ENCODE measurements at regions not wholly inside any gene's neighbourhood (a gene's known extent, or its start where the extent isn't known, plus 50 kb on each side); places are given as distances from the start of the nearest gene placed in this dataset.
A peak's percentile ranks its signal among the peaks of the same experiment; 100 is the strongest.

GRCh38 chr15:39345176-39345575 is 235.7 kb upstream of the THBS1 start:
- Histone ChIP-seq H3K9me3 (ENCODE audit: low read depth, low read length) (peaks cover 4% of the 10 kb centered on the region), H3K27me3 (ENCODE audit: insufficient read depth, low read length) (no peaks in the 10 kb centered on the region), H3K79me2 (ENCODE audit: insufficient read depth, low read length) (no peaks in the 10 kb centered on the region), H3K36me3 (ENCODE audit: insufficient read depth, low read length) (no peaks in the 10 kb centered on the region), H3K4me1 (ENCODE audit: insufficient read depth, low read length) (no peaks in the 10 kb centered on the region), H2AFZ (ENCODE audit: low read length) (no peak overlapping the region), H4K20me1 (ENCODE audit: insufficient read depth, low read length) (no peaks in the 10 kb centered on the region), H3K27ac (ENCODE audit: low read depth, low read length) (no peak overlapping the region), H3K4me3 (ENCODE audit: insufficient read depth, low read length) (no peak overlapping the region), H3K4me2 (ENCODE audit: insufficient read depth, low read length) (no peak overlapping the region)
- TF ChIP-seq CTCF (IDR thresholded peaks at IDR 0.05; ENCODE audit: extremely low read depth, low read depth, low read length): no peak
- DNase-seq (ENCODE audit: insufficient read length, low spot score, missing footprints): no peak

- no peaks in the 10 kb centered on the region for H3K27me3 ChIP-seq (ENCODE audit: insufficient read depth, low read length)
- H4K20me1 ChIP-seq (ENCODE audit: insufficient read depth, low read length): no peaks in the 10 kb centered on the region
- H3K79me2 ChIP-seq (ENCODE audit: insufficient read depth, low read length): no peaks in the 10 kb centered on the region
- no peak overlapping the region for H3K4me2 ChIP-seq (ENCODE audit: insufficient read depth, low read length)
- no peaks in the 10 kb centered on the region for H3K36me3 ChIP-seq (ENCODE audit: insufficient read depth, low read length)
- no peak overlapping the region for H3K4me3 ChIP-seq (ENCODE audit: insufficient read depth, low read length)
- DNase-seq (ENCODE audit: insufficient read length, low spot score, missing footprints): no peak
- H3K27ac ChIP-seq (ENCODE audit: low read depth, low read length): no peak overlapping the region
- no peak overlapping the region for H2AFZ ChIP-seq (ENCODE audit: low read length)
- H3K4me1 ChIP-seq (ENCODE audit: insufficient read depth, low read length): no peaks in the 10 kb centered on the region
- peaks cover 4% of the 10 kb centered on the region for H3K9me3 ChIP-seq (ENCODE audit: low read depth, low read length)
- no peak for TF ChIP-seq CTCF (IDR thresholded peaks at IDR 0.05; ENCODE audit: extremely low read depth, low read depth, low read length)
These were observed 233.4 kb upstream of the THBS1 start for GRCh38 chr15:39347453-39347852.

GRCh38 chr15:39350785-39351184 is 230.1 kb upstream of the THBS1 start:
- no peak overlapping the region for H3K4me3 ChIP-seq (ENCODE audit: insufficient read depth, low read length)
- DNase-seq (ENCODE audit: insufficient read length, low spot score, missing footprints): no peak
- H3K27me3 ChIP-seq (ENCODE audit: insufficient read depth, low read length): no peaks in the 10 kb centered on the region
- H4K20me1 ChIP-seq (ENCODE audit: insufficient read depth, low read length): no peaks in the 10 kb centered on the region
- H3K4me2 ChIP-seq (ENCODE audit: insufficient read depth, low read length): no peak overlapping the region
- TF ChIP-seq CTCF (IDR thresholded peaks at IDR 0.05; ENCODE audit: extremely low read depth, low read depth, low read length): no peak
- no peaks in the 10 kb centered on the region for H3K4me1 ChIP-seq (ENCODE audit: insufficient read depth, low read length)
- H3K79me2 ChIP-seq (ENCODE audit: insufficient read depth, low read length): no peaks in the 10 kb centered on the region
- no peak overlapping the region for H3K27ac ChIP-seq (ENCODE audit: low read depth, low read length)
- H3K9me3 ChIP-seq (ENCODE audit: low read depth, low read length): no peaks in the 10 kb centered on the region
- H3K36me3 ChIP-seq (ENCODE audit: insufficient read depth, low read length): no peaks in the 10 kb centered on the region
- H2AFZ ChIP-seq (ENCODE audit: low read length): peak overlapping the region; percentile 64

GRCh38 chr15:39354189-39354588 is 226.7 kb upstream of the THBS1 start:
- no peaks in the 10 kb centered on the region for H3K9me3 ChIP-seq (ENCODE audit: low read depth, low read length)
- H2AFZ ChIP-seq (ENCODE audit: low read length): no peak overlapping the region
- H3K4me3 ChIP-seq (ENCODE audit: insufficient read depth, low read length): no peak overlapping the region
- H3K27ac ChIP-seq (ENCODE audit: low read depth, low read length): no peak overlapping the region
- no peaks in the 10 kb centered on the region for H3K36me3 ChIP-seq (ENCODE audit: insufficient read depth, low read length)
- no peak for TF ChIP-seq CTCF (IDR thresholded peaks at IDR 0.05; ENCODE audit: extremely low read depth, low read depth, low read length)
- H3K4me1 ChIP-seq (ENCODE audit: insufficient read depth, low read length): peaks cover 22% of the 10 kb centered on the region
- DNase-seq (ENCODE audit: insufficient read length, low spot score, missing footprints): no peak
- no peaks in the 10 kb centered on the region for H4K20me1 ChIP-seq (ENCODE audit: insufficient read depth, low read length)
- H3K79me2 ChIP-seq (ENCODE audit: insufficient read depth, low read length): no peaks in the 10 kb centered on the region
- no peaks in the 10 kb centered on the region for H3K27me3 ChIP-seq (ENCODE audit: insufficient read depth, low read length)
- H3K4me2 ChIP-seq (ENCODE audit: insufficient read depth, low read length): no peak overlapping the region

Data from osteoblast (primary cell).